ENCODE measurements at regions not wholly inside any gene's neighbourhood (a gene's known extent, or its start where the extent isn't known, plus 50 kb on each side); places are given as distances from the start of the nearest gene placed in this dataset.

DNA sequence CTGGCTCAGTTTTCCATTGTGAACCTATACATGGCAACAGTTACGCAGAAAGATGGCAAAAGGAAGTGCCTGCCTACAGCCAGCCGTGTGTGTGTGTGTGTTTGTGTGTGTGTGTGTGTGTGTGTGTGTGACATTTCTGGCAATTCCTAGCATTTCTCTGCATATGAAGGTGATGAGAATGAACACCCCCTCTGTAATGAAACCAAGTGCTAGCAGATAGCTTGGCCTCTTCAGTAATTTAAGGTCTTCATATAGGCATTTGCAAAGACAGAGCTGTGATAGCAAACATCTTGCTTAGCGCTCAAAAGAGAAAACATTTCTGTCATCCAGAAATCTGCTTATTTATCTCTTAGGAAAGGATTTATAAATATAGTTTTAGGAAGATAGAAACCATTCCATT, 389.1 kb downstream of the AACS start:
- CTCF ChIA-PET, result interaction anchor here (0.7 kb wide), 1 partner anchor 1551 kb away, joined by 4 read pairs; no protein-coding TSS in a partner anchor
- DNase-seq (ENCODE audit: low spot score), result no peak
- TF ChIP-seq, protein P1, sequence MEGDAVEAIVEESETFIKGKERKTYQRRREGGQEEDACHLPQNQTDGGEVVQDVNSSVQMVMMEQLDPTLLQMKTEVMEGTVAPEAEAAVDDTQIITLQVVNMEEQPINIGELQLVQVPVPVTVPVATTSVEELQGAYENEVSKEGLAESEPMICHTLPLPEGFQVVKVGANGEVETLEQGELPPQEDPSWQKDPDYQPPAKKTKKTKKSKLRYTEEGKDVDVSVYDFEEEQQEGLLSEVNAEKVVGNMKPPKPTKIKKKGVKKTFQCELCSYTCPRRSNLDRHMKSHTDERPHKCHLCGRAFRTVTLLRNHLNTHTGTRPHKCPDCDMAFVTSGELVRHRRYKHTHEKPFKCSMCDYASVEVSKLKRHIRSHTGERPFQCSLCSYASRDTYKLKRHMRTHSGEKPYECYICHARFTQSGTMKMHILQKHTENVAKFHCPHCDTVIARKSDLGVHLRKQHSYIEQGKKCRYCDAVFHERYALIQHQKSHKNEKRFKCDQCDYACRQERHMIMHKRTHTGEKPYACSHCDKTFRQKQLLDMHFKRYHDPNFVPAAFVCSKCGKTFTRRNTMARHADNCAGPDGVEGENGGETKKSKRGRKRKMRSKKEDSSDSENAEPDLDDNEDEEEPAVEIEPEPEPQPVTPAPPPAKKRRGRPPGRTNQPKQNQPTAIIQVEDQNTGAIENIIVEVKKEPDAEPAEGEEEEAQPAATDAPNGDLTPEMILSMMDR (conservative IDR thresholded peaks at IDR 0.05; ENCODE audit: low read depth), result no peak
- no peak overlapping the region for H3K27ac ChIP-seq
- POLR2A ChIA-PET (ENCODE audit: low non-redundant PET), result no interaction called here

DNA sequence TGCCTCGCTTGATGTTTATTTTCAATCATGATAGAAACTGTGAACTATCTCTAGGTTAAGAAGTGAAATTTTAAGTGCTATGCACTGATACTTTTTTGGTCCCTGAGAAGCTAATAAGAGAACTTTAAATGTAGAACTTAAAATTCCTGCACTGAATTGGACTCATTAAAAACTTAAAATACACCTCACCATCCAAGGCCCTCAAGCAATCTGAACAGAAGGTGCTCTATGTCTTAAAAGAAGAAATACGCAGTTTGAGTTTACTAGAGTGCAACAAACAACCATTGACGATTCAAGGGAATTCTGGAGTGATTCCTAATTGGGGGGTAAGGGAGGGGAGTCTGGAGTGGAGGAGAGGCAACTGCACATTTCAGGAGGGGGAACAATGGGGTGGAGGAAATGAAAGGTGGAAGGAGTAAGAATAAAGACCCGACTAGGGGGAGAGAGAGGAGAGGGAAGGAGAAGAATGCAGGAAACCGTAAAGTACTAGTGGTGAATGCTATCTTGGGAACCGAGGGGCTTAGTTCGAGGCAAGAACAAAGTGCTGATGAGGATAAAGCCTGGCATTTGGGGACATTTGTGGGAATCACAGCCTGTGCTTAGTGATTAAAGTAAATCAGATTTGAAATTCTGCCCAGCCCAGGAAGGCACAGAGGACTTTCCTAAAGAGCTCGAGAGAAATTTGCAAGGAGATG, 389.7 kb downstream of the AACS start:
- POLR2A ChIA-PET (ENCODE audit: low non-redundant PET), result no interaction called here
- H3K27ac ChIP-seq, result no peak overlapping the region
- DNase-seq (ENCODE audit: low spot score), result no peak
- TF ChIP-seq, protein P1 (conservative IDR thresholded peaks at IDR 0.05; ENCODE audit: low read depth), result no peak
- CTCF ChIA-PET, result interaction anchor here (0.7 kb wide), 1 partner anchor 1550 kb away, joined by 4 read pairs; no protein-coding TSS in a partner anchor

DNA sequence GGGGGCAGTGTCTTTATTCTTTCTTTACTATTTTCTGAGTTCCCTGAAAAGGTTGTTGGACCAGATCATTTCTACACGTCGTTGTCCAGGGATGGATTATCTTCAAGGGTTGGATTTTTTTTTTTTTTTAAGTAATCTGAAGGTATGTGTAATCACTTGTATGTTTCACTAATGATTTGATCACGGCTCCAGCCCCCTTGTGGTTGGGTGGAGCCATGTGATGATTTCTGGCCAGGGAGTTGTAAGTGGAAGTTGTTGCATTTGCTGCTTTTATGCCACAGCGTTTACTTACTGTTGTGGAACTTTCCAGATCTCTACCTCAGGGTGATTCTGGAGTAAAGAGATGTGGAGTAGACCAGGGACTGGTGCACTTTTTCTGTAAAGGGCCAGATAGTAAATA, 390.3 kb downstream of the AACS start:
- no peak overlapping the region for H3K27ac ChIP-seq
- TF ChIP-seq, protein P1 (conservative IDR thresholded peaks at IDR 0.05; ENCODE audit: low read depth), result no peak
- no peak for DNase-seq (ENCODE audit: low spot score)
- ChIA-PET CTCF (no interaction called here), POLR2A (ENCODE audit: low non-redundant PET) (no interaction called here)

DNA sequence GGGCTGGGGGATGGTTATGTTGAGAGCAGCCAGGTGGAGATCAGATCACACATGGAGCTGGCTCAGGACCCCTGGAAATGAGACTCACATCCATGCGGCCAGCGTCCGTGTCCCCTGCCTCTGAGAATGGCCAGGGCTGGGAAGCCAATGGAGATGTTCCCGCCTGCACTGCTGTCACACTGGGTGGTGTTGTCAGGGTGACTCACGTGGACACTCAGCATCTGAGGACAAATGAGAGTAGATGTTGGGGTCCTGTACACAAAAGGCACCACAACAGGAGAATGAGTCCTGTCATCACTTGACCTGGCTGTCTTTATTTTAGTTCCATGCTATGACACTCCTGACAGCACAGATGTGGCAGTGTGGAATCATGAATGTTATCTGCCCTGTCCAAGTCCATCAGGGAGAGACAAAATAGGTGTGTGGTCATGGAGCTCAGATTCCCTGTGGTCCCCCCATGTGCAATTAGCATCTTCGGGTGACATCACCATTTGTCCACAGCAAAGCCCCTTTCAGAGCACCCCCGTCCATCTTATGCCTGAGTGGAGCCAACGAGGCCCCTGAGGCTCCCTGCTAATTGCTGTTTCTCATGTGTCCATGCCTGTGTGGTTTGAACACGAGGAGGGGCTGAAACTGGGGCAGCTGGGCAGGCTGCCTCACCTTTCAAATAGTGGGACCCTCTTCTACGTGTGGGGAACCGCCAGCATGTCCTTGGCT, 393.5 kb downstream of the AACS start:
- ChIA-PET POLR2A (ENCODE audit: low non-redundant PET) (no interaction called here), CTCF (interaction anchor here (0.6 to 0.7 kb wide), 3 partner anchors 123 to 1427 kb away, joined by 3 read pairs; no protein-coding TSS in a partner anchor)
- TF ChIP-seq, protein P1 (conservative IDR thresholded peaks at IDR 0.05; ENCODE audit: low read depth), result no peak
- no peak overlapping the region for H3K27ac ChIP-seq
- DNase-seq (ENCODE audit: low spot score), result no peak

DNA sequence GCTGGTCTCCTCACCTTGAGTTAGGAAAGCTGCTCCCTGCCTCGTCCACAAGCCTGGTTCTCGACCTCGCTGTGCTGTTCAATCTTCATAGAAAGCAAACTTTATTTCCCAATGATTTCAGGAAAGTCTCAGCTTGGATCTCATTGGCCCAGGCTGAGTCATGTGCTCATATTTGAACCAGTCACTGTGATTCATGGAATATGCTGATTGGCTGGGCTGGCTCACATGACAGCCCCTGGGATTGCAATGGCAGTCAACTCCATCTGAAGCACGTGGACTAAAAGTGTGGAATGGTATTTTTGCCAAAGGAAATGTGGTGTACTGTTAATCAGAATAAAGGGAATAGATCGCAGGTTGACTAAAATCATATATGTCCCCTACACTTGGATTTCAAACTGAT, 396.6 kb downstream of the AACS start:
- no peak overlapping the region for H3K27ac ChIP-seq
- TF ChIP-seq, protein P1 (conservative IDR thresholded peaks at IDR 0.05; ENCODE audit: low read depth), result no peak
- no peak for DNase-seq (ENCODE audit: low spot score)
- ChIA-PET CTCF (no interaction called here), POLR2A (ENCODE audit: low non-redundant PET) (no interaction called here)

DNA sequence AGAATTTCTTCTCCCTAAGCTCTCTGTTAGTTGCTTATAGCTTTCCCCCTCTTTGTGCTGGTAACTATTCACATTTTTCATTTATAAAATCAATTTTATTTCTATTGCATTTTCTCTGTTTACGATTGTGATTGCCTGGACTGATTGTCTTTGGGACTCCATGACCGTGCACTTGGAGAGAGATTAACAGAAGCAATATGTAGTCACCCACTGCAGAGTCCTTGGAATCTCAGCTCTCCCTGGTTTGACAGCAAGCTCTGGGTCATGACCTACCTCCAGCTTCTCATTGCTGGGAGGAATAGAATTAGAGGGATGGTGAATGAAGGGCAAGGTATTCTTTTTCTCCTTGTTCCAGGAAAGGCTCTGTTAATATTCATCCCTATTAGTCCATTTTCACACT, 398.2 kb downstream of the AACS start:
- ChIA-PET CTCF (interaction anchor here (0.8 kb wide), 1 partner anchor 226 kb away, joined by 3 read pairs; no protein-coding TSS in a partner anchor), POLR2A (ENCODE audit: low non-redundant PET) (no interaction called here)
- H3K27ac ChIP-seq, result no peak overlapping the region
- no peak for DNase-seq (ENCODE audit: low spot score)
- TF ChIP-seq, protein P1 (conservative IDR thresholded peaks at IDR 0.05; ENCODE audit: low read depth), result no peak

Measured in RWPE1 (cell line).